HS-5 (cell line): ENCODE measurements at regions not wholly inside any gene's neighbourhood (a gene's known extent, or its start where the extent isn't known, plus 50 kb on each side); places are given as distances from the start of the nearest gene placed in this dataset.

ENCODE experiments used
- DNase-seq: peaks from one replicate; pipeline ENCODE4 v3.0.0-alpha.2; 2012; ENCODE audit warnings: low read depth

- DNase-seq, result peak; percentile 25
Observed at GRCh38 chr18:45168866-45169600, 446.2 kb upstream of the SLC14A2 start.

GRCh38 chr18:45169610-45170009 is 445.7 kb upstream of the SLC14A2 start:
- peak; percentile 65 for DNase-seq

GRCh38 chr18:45171679-45172191 is 443.5 kb upstream of the SLC14A2 start:
- no peak for DNase-seq

GRCh38 chr18:45173327-45173726 is 441.9 kb upstream of the SLC14A2 start:
- DNase-seq, result no peak

GRCh38 chr18:45173799-45174519 is 441.3 kb upstream of the SLC14A2 start:
- no peak for DNase-seq

- no peak for DNase-seq
Observed at GRCh38 chr18:45174629-45175136, 440.6 kb upstream of the SLC14A2 start.

- DNase-seq, result no peak
Observed at GRCh38 chr18:45175511-45175910, 439.8 kb upstream of the SLC14A2 start.

GRCh38 chr18:45186832-45187231 is 428.4 kb upstream of the SLC14A2 start:
- no peak for DNase-seq

GRCh38 chr18:45191795-45192194 is 423.5 kb upstream of the SLC14A2 start:
- DNase-seq, result no peak

GRCh38 chr18:45197526-45197970 is 417.7 kb upstream of the SLC14A2 start:
- DNase-seq, result no peak

- DNase-seq, result no peak
Observed at GRCh38 chr18:45198526-45198925, 416.8 kb upstream of the SLC14A2 start.

GRCh38 chr18:45201029-45201428 is 414.2 kb upstream of the SLC14A2 start:
- DNase-seq, result no peak

GRCh38 chr18:45201489-45201888 is 413.8 kb upstream of the SLC14A2 start:
- DNase-seq, result no peak

- no peak for DNase-seq
Observed at GRCh38 chr18:45202061-45202460, 413.2 kb upstream of the SLC14A2 start.

- DNase-seq, result no peak
Observed at GRCh38 chr18:45203677-45204076, 411.6 kb upstream of the SLC14A2 start.

GRCh38 chr18:45207328-45207727 is 407.9 kb upstream of the SLC14A2 start:
- no peak for DNase-seq

- no peak for DNase-seq
Observed at GRCh38 chr18:45208164-45208563, 407.1 kb upstream of the SLC14A2 start.

GRCh38 chr18:45212181-45213039 is 402.9 kb upstream of the SLC14A2 start:
- DNase-seq, result peak; percentile 40

- no peak for DNase-seq
Observed at GRCh38 chr18:45213040-45213333, 402.3 kb upstream of the SLC14A2 start.

GRCh38 chr18:45218436-45218835 is 396.8 kb upstream of the SLC14A2 start:
- DNase-seq, result no peak

GRCh38 chr18:45221363-45221762 is 393.9 kb upstream of the SLC14A2 start:
- peak; percentile 37 for DNase-seq

- no peak for DNase-seq
Observed at GRCh38 chr18:45222180-45222579, 393.1 kb upstream of the SLC14A2 start.
